ENCODE measurements at regions not wholly inside any gene's neighbourhood (a gene's known extent, or its start where the extent isn't known, plus 50 kb on each side); places are given as distances from the start of the nearest gene placed in this dataset.

GRCh38 chr15:98438326-98438725 lies 210.0 kb upstream of the IGF1R start:
- H3K27ac Mint-ChIP-seq (ENCODE audit: low read depth, unreplicated experiment) = no peak overlapping the region
- H3K9me3 Mint-ChIP-seq (ENCODE audit: unreplicated experiment) = peaks cover 10% of the 10 kb centered on the region
- TF ChIP-seq CTCF (IDR thresholded peaks at IDR 0.05; ENCODE audit: unreplicated experiment) = no peak
- H3K36me3 Mint-ChIP-seq (ENCODE audit: insufficient read depth, unreplicated experiment) = no peaks in the 10 kb centered on the region
- no peak for DNase-seq (ENCODE audit: unreplicated experiment)
- H3K27me3 Mint-ChIP-seq (ENCODE audit: insufficient read depth, unreplicated experiment) = peaks cover 7% of the 10 kb centered on the region
- ChIA-PET CTCF (no interaction called here), POLR2A (no interaction called here)
- H3K4me1 Mint-ChIP-seq (ENCODE audit: insufficient read depth, unreplicated experiment) = peaks cover 9% of the 10 kb centered on the region
- intact Hi-C loops (cut with micrococcal nuclease) = no loop called here
- no TSS peak for BruUV-seq (replicated peaks)
- no peak overlapping the region for H3K4me3 Mint-ChIP-seq (ENCODE audit: unreplicated experiment)

GRCh38 chr15:98438907-98439306 lies 209.4 kb upstream of the IGF1R start:
- H3K4me3 Mint-ChIP-seq (ENCODE audit: unreplicated experiment) = no peak overlapping the region
- peaks cover 10% of the 10 kb centered on the region for H3K9me3 Mint-ChIP-seq (ENCODE audit: unreplicated experiment)
- H3K27me3 Mint-ChIP-seq (ENCODE audit: insufficient read depth, unreplicated experiment) = peaks cover 7% of the 10 kb centered on the region
- POLR2A ChIA-PET = no interaction called here
- CTCF ChIA-PET = interaction anchor here (0.6 kb wide), 2 partner anchors 208 to 413 kb away, joined by 3 read pairs; no protein-coding TSS in a partner anchor
- no TSS peak for BruUV-seq (replicated peaks)
- H3K27ac Mint-ChIP-seq (ENCODE audit: low read depth, unreplicated experiment) = no peak overlapping the region
- intact Hi-C loops (cut with micrococcal nuclease) = no loop called here
- no peaks in the 10 kb centered on the region for H3K36me3 Mint-ChIP-seq (ENCODE audit: insufficient read depth, unreplicated experiment)
- no peak for TF ChIP-seq CTCF (IDR thresholded peaks at IDR 0.05; ENCODE audit: unreplicated experiment)
- DNase-seq (ENCODE audit: unreplicated experiment) = no peak
- peaks cover 9% of the 10 kb centered on the region for H3K4me1 Mint-ChIP-seq (ENCODE audit: insufficient read depth, unreplicated experiment)

GRCh38 chr15:98439523-98439942 lies 208.8 kb upstream of the IGF1R start:
- intact Hi-C loops (cut with micrococcal nuclease) = no loop called here
- POLR2A ChIA-PET = no interaction called here

GRCh38 chr15:98440917-98441316 lies 207.4 kb upstream of the IGF1R start:
- H3K9me3 Mint-ChIP-seq (ENCODE audit: unreplicated experiment) = peaks cover 10% of the 10 kb centered on the region
- CTCF ChIA-PET = interaction anchor here (0.6 to 4.1 kb wide), 6 partner anchors 12 to 772 kb away, joined by 3 to 29 read pairs (median 7); no protein-coding TSS in a partner anchor

More at GRCh38 chr15:98439523-98439942, 208.8 kb upstream of the IGF1R start:
- Mint-ChIP-seq H3K27me3 (ENCODE audit: insufficient read depth, unreplicated experiment) (peaks cover 7% of the 10 kb centered on the region), H3K36me3 (ENCODE audit: insufficient read depth, unreplicated experiment) (no peaks in the 10 kb centered on the region), H3K4me3 (ENCODE audit: unreplicated experiment) (no peak overlapping the region), H3K9me3 (ENCODE audit: unreplicated experiment) (peaks cover 10% of the 10 kb centered on the region), H3K27ac (ENCODE audit: low read depth, unreplicated experiment) (no peak overlapping the region), H3K4me1 (ENCODE audit: insufficient read depth, unreplicated experiment) (peaks cover 9% of the 10 kb centered on the region)
- no TSS peak for BruUV-seq (replicated peaks)
- CTCF ChIA-PET = interaction anchor here (0.6 to 1.6 kb wide), 6 partner anchors 11 to 637 kb away, joined by 3 to 9 read pairs (median 3); no protein-coding TSS in a partner anchor
- DNase-seq (ENCODE audit: unreplicated experiment) = no peak
- no peak for TF ChIP-seq CTCF (IDR thresholded peaks at IDR 0.05; ENCODE audit: unreplicated experiment)

More at GRCh38 chr15:98440917-98441316, 207.4 kb upstream of the IGF1R start:
- TF ChIP-seq CTCF (IDR thresholded peaks at IDR 0.05; ENCODE audit: unreplicated experiment) = no peak
- no peak for DNase-seq (ENCODE audit: unreplicated experiment)
- peaks cover 11% of the 10 kb centered on the region for H3K27me3 Mint-ChIP-seq (ENCODE audit: insufficient read depth, unreplicated experiment)
- H3K27ac Mint-ChIP-seq (ENCODE audit: low read depth, unreplicated experiment) = no peak overlapping the region
- no peak overlapping the region for H3K4me3 Mint-ChIP-seq (ENCODE audit: unreplicated experiment)
- H3K36me3 Mint-ChIP-seq (ENCODE audit: insufficient read depth, unreplicated experiment) = no peaks in the 10 kb centered on the region
- no TSS peak for BruUV-seq (replicated peaks)
- intact Hi-C loops (cut with micrococcal nuclease) = loop anchor here (5.0 kb wide), 2 partner anchors 76 to 616 kb away; no protein-coding TSS in a partner anchor
- POLR2A ChIA-PET = no interaction called here
- H3K4me1 Mint-ChIP-seq (ENCODE audit: insufficient read depth, unreplicated experiment) = peaks cover 9% of the 10 kb centered on the region
